GM21529 (cell line): ENCODE measurements at regions not wholly inside any gene's neighbourhood (a gene's known extent, or its start where the extent isn't known, plus 50 kb on each side); places are given as distances from the start of the nearest gene placed in this dataset.
"Not testable (repeated sequence)": the region's sequence is repeated elsewhere in the genome, so short reads cannot be mapped to it uniquely, and the experiment has no call there.

Source experiments
- ATAC-seq: cut with Tn5 transposase; IDR thresholded peaks from one replicate; pipeline ENCODE4 v1.9.1; 2021; ENCODE audit not compliant: unreplicated experiment

DNA sequence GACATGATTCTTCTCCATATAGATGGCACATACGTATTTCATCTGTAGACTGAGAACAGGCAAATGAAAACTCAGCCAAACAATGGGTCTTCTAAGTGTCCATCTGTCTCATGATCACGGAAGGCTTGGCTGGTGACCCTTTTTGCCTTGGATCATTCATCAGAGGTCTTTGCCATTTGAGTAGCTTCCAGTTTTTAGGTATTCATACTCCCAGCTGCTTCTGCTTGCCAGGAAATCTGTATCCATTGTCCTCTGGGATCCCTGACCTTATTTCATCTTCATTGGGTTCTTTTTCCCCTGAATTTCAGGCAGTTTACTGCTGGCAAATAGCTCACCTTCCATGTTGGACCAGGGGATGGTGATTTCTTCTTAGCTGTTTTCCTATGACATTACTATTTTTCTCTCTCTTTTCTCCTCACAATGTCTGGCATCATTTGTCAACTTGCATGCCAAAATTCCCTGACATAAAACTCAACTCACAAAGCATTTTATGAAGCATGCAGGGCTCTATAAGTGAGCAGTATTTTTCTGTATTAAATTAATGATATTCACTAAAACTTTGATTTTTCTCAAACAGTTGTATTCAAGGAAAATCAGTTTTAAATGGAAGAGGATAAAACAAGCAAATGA, 241.2 kb downstream of the DNAJB9 start:
- no peak for ATAC-seq

DNA sequence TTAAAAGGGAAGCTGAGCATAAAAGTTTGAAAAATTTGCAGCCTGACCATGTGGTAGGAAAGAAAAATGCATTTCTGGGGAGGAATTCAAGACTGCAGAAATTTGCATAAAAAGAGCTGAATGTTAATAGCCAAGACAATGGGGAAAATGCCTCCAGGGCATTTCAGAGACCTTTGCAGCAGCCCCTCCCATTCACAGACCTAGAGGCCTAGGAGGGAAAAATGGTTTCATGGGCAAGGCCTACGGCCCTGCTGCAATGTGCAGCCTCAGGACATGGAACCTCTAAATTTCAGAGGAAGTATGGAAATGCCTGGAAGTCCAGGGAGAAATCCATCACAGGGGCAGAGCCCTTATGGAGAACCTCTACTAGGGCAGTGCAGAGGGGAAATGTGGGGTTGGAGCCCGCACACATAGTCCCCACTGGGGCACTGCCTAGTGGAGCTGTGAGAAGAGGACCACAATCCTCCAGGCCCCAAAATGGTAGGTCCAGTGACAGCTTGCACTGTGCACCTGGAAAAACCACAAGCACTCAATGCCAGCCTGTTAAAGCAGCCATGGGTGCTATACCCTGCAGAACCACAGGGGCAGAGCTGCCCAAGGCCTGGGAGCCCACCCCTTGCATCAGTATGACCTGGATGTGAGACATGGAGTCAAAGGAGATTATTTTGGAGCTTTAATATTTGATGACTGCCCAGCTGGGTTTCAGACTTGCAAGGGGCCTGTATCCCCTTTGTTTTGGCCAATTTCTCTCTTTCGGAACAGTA, 243.8 kb downstream of the DNAJB9 start:
- ATAC-seq: no peak

DNA sequence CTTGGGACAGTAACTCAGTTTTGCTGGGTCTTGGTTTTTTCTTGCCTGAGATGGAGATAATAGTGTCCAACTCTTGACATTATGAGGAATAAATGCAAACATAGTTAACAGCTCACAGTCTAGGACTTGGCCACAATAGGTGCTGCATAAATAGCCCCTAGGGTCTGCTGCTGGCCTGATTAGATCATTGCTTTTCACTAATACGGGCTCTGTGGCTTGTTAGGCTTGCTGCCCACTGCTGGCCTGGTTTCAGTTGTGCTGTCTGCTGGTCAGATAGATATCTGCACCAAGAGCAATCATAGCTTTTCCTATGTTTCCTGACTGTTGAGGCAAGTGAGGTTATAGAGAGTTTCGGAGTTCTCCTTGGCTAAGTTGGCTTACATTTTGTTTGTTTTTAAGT, 246.1 kb downstream of the DNAJB9 start:
- no peak for ATAC-seq

DNA sequence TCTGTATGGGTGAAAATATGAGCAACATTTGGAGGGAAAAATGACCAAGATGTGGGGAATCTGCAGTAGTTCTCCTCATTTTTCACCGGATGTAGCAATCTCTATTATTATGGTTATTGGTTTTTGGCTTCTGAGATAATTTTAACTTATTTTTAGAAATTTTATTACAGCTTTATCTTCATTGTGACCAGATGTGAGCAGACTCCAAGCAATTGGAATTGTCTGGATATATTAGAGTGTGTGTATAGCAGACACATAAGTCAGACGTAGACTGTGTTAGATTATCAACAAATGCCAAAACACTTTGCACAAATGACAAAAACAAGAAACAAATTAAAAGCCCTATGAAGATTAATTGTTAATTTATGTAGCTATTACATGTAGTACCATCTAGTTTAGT, 249.1 kb downstream of the DNAJB9 start:
- no peak for ATAC-seq

DNA sequence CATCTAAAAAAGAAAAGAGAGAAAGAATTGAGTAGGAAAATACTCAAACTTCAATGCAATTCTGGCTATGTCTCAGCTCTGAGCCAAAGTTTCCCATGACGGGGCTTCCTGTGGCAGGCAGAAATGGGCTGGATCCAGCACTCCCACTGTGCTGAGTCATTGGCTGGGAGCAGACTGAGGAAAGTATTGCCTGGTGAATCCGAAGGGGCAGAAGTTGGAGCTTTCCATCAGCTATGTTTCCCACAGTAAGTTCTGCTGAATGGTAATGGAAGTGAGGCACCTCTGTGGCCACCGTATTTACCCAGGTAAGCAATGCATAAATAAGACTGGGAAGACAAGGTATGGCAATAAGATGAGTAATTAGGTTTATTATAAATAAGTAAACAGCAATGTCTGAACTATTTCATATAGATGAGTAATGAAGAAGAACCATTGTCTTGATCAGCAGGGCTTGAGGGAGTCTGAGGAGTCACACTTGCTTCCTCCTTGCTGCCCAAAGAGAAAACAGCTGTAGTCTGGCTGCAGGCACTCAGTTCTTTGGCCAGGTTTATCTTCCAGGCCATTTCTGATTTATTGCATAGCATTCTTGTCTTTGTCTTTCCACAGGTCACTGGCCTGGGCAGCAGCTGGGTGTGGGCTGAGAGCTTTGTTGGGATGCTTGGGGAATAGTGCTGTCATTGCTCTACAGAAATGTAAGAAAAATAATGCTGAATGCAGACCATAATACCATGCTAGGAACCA, 255.3 kb downstream of the DNAJB9 start:
- ATAC-seq: no peak

DNA sequence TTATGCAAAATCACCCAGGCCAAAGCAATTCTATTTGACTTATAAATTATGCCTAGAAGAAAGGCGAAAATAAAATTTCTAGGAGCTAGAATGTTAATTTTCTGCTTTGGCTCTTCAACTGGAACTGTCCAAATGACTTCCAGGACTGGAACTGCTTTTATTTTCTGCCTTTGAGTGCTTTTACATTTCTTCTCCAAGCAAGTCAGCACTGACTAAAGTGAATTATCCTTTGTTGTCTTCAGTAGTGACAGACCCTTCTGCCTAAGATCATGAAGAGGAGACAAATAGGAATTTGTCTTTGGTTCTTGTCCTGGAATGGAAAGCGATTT, 255.9 kb downstream of the DNAJB9 start:
- no peak for ATAC-seq

DNA sequence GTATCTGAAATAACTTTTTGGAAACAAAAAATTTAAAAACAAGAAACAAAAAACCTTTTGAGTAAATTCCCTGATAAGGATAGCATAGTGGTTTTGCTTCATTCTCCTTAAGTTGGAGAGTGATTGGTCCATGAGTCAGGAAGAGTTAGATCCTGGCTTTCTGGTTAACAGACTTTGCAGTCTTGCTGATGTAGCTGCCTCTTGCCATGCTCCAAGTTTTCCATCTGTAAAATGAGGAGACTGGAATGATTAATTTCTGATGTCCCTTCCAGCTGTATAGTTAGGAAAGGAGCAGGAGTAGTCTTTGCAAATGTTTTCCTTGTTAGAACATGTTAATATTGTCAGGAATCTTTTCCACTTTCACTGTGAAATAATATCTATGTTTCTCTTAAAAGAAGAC, 266.6 kb downstream of the DNAJB9 start:
- ATAC-seq: no peak

DNA sequence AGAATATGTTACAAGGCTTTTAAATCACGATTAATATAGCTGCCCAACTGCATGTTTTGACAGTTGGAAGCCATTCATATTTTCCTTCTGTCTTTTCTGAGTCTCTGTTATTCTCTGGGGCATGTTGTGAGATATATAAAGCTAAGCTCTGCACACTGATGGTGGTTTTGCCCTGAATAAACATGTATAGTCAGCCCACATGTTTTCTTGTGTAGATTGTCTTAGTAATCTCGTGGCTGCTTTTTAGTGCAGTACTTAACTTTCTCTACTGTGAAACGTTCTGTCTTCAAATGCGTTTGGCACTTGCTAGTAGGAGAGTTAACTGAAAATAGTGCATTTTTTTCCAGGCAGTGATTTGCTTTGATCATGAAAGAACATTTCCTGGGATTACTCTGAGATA, 268.5 kb downstream of the DNAJB9 start:
- ATAC-seq: no peak

DNA sequence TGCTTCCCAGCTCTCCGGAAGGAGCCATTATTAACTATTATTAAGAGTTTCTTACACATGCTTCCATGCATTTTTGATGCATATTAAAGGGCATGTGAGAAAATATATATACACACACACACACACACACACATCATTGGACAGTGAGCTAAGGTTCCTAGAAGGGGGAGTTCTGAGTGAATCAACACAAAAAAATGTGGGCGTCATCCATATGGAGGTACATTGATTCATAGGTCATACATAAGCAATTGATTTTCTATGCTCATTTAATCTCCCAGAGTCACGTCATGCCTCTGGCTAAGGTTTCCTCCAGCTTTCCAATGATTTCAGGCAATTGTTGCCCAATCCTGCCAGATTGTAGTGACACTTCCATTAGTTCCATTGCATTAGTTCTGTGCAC, 269.4 kb downstream of the DNAJB9 start:
- ATAC-seq: no peak

DNA sequence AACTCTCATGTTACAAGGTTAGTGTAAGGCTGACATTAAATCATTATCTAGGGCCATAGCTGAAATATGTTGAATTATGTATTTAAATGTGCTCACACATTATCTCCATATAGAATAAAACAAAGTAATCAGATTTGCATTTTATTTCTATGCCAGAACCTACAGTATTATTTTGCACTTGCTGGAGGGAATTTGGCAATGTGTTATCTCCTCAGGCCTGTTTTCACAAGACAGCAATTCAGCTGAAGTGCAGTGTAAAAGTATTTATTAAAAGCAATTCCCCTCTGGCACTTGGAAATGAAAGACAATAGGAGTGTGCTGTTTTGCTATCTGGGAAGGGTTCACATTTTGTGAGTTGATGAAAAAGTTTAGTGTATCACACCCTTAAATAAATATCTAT, 276.3 kb downstream of the DNAJB9 start:
- no peak for ATAC-seq

DNA sequence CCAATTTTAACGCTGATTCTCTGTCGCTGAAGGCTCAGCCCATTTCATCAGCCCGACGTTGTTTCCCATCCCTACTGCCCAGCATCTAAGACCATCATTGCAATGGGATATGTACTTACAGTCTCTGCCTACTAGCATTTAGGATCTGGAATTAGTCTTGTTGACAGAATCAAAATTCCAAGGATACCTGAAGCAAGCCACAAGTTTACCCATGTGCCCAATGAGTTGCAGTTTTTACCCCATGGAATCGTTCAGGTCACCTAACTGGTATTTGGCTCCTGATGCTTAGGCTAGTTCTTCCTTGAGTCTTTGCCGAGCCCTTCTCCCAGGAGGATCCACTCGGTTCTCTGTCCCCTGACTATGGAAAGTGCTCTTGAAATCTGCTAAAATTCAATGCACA, 276.8 kb downstream of the DNAJB9 start:
- ATAC-seq: no peak

DNA sequence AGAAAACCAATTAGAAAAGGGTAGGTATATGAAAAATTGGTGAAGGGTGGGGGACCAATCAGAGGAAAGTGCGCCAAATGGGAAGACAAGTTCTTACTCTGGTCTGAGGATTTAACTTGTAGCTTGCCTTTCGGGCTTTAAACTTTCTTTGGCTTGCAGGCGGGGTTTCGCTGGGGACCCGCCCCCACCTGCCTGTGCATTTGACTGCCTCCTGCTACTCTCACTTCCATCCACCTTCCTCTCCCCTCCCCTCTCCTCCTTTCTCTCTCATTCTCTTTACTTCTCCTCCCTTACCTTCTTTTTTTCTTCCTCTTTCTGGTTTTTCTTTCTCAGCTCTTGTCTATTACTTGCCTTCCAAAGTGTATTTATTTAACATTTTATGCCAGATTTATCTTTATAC, 278.8 kb downstream of the DNAJB9 start:
- ATAC-seq: no peak

DNA sequence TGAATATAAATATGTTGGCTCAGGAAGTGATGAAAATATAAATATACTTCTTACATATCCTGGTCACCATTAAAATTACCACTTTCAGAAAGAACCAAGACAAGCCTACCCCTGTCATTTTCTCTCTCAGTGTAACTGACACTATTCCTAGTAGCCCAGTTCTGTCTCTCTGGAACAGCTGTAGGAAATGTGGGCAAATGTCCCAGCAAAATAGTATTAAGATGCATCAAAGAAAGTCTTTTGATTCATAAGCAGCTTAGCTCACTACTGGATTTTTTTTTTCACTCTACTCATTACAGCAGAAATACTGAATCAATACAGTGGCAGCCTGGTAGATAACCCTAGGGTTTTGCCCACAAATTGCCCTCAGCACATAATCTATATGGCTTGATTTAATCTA, 290.9 kb downstream of the DNAJB9 start:
- ATAC-seq: no peak

DNA sequence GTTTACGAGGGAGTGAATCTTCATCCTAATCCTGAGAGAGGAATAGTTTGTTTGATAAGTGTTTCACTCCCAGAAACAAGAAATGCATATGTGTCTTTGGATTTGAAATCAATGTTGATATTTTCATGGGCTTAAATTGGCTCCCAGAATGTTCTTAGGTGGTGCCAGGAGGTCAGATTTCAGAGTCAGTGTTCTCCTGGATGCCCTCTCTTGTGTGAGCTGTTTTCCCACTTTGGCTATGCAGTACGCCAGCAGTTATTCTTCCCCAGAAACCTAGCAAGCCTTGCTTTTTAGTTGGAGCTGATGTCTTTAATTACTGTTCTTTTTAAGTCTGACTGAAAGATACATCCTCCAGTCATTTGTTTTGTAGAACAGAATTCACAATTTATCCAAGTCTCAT, 291.4 kb downstream of the DNAJB9 start:
- ATAC-seq: no peak

DNA sequence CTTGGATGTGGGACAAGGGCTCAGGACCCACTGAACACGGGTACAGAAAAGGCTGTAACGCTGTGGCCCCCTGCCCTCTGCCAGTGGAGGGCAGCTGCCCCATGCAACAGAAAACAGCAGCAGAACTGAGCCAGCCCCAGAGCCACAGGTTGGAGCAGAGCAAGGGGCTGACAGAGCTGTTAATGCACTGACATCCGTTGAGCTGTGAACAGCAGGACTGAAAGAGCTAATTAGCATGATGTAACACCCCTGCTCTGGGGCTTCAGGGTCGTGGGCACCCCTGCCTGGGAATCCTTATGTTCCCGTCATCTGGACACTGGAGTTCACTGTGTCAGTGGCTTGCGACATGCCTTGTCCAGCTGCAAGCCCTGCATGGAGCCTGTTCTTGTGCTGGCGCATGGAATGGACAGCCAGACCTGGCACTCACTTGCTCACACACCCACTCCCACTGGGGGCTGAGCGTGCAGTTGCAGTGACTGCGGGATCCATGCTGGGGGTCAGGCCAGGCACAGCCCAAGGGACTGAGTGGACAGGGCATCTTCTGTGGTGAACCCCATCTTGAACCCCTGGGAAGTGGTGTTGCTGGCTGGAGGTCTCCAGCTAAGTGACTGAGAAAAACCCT, 293.7 kb downstream of the DNAJB9 start:
- no peak for ATAC-seq

DNA sequence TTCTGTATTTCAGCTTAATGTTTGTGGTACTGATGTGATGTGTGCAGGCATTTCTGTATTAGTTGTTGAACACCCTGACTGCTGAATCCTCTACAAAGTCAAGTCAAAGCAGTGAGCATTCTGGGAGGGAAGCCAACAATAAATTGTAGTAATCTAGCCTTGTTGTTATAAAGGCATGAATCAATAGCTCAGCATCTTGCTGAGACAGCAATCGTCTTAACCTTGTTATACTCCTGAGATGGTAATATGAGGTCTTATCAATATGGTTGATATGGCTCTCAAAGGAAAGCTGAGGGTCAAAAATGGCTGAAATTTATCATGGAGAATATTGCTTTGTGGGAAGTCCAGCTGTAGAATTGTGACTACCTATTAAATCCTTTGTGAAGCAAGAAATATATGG, 299.4 kb downstream of the DNAJB9 start:
- no peak for ATAC-seq

DNA sequence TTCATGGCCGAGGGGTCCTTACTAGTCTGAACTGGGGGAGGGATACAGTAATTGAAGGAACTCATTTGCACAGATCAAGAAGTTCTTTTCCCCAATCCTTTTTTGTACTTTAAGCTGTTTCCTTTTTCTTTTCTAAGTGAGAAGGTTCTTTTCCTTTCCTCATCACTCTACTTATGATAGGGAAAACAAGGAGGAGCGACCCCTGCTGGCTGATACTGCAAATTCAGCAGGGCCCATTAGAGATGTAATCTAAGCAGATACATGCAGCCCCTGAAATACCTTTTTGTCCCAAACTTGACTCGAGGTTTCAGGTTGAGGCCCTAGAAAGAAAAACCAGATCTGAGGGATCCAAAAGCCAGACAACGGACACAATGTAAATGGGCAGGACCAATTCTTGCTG, 305.5 kb downstream of the DNAJB9 start:
- no peak for ATAC-seq

DNA sequence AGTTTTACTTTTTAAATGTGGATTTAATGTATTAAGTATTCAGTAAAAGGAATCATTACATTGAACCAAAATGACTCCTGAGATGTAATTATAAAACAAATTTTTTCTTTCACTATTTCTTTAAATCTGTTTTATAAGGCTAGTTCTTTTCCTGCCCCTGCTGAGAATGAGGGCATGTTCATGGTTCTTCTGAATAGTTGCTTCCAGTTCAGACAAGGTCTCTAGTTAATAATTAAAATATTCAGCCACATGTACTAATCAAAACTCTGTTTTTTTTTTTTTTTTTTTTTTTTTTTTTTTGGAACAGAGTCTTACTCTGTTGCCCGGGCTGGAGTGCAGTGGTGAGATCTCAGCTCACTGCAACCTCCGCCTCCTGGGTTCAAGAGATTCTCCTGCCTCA, 321.2 kb downstream of the DNAJB9 start:
- ATAC-seq: no peak

DNA sequence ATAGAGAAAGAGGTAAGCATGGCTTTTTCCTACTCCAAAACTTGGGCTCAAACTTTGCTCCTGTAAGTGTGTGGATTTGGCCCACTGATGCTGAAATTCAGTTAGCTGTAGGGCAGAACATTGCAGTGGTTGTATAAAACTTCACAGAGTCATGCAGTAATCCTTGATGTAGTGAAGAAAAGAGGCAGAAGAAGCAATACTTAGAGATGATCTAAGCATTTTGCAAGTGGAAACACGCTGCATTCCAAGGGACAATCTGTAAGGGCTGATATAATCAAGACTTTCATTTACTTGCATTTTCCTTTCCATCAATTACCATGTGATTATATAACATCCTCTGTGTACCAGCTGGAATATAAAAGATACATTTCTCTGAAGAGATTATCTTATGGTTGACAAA, 338.8 kb downstream of the DNAJB9 start:
- no peak for ATAC-seq

DNA sequence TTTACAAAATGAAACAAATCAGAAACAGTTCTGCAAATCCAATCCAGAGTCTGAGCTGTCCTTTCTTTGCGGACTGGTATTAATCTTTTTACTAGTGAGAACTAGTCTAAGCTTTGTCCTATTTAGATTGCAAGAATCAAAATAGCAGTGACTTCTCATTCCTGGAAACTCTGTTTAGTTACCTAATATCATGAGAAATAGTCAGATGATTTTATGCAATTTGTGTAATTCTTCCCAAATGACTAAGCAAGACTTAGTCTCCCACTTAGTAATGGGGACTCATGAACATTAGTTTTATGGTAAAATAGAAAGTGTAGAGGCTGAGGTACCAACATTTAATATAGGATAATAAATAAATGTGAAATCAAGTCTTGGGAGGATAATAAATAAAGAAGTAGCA, 341.3 kb downstream of the DNAJB9 start:
- ATAC-seq: no peak

DNA sequence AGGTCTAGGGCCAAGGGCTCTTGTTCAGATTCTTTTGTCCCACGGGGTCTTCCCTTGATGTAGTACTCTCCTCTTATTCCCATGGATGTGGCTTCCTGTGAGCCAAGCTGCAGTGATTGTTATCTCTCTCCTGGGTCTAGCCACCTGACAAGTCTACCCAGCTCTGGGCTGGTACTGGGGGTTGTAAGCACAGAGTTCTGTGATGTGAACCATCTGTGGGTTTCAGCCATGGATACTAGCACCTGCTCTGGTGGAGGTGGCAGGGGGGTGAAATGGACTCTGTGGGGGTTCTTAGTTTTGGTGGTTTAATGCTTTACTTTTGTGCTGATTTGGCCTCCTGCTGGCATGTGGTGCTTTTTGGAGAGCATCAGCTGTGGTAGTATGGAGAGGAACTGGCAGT, 350.8 kb downstream of the DNAJB9 start:
- no peak for ATAC-seq

DNA sequence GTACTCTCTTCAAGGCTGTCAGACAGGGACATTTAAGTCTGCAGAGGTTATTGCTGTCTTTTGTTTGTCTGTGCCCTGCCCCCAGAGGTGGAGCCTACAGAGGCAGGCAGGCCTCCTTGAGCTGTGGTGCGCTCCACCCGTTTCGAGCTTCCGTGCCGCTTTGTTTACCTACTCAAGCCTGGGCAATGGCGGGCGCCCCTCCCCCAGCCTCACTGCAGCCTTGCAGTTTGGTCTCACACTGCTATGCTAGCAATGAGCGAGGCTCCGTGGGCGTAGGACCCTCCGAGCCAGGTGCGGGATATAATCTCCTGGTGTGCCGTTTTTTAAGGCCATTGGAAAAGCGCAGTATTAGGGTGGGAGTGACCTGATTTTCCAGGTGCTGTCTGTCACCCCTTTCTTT, 373.4 kb downstream of the DNAJB9 start:
- ATAC-seq: not testable (repeated sequence)
